ENCODE measurements at regions not wholly inside any gene's neighbourhood (a gene's known extent, or its start where the extent isn't known, plus 50 kb on each side); places are given as distances from the start of the nearest gene placed in this dataset.

GRCh38 chr2:52135235-52135634, 1103.3 kb upstream of the NRXN1 start:
- TF ChIP-seq SIN3A (IDR thresholded peaks at IDR 0.05; ENCODE audit: borderline replicate concordance, insufficient read depth, low read length) (no peak), TAF1 (IDR thresholded peaks at IDR 0.05; ENCODE audit: borderline replicate concordance, insufficient read depth, low read length) (no peak), REST (IDR thresholded peaks at IDR 0.05; ENCODE audit: insufficient read depth in 1 of 2, low read depth in 2 of 2, low read length in 2 of 2) (no peak)

Data from PFSK-1 (cell line).